SK-N-SH (cell line): ENCODE measurements at regions not wholly inside any gene's neighbourhood (a gene's known extent, or its start where the extent isn't known, plus 50 kb on each side); places are given as distances from the start of the nearest gene placed in this dataset.

ENCODE experiments used
- CTCF ChIA-PET: fragments of 300-600, 350-600 bp; formaldehyde crosslinking; extraction: SDS; loops from one replicate; lab custom pipeline; 2021; lab: Yijun Ruan, JAX
- POLR2A ChIA-PET: fragments of 350-600 bp; sonication (Branson Sonifier 250); formaldehyde crosslinking; extraction: SDS; loops from one replicate; lab custom pipeline; 2020; ENCODE audit warnings: antibody characterized with exemption, inconsistent platforms; lab: Yijun Ruan, JAX
- DNase-seq: peaks from one replicate; pipeline ENCODE4 v3.0.0; 2012
- H2AFZ ChIP-seq: fragments of 200-600 bp; sonication (generic); 2 replicates; pipeline ENCODE4 v1.8.1; 2016; ENCODE audit warnings: antibody characterized with exemption, mild to moderate bottlenecking, low read depth
- H3F3A ChIP-seq: fragments of 200-600 bp; sonication (generic); replicated peaks from 2 replicates; pipeline ENCODE3; 2016; ENCODE audit warnings: antibody characterized with exemption, mild to moderate bottlenecking; ENCODE audit not compliant: insufficient read depth
- H3K27ac ChIP-seq, 2 experiments: fragments of 200-500 bp in 1 of 2; fragments of 200-600 bp in 1 of 2; sonication (Bioruptor generic) in 1 of 2; sonication (generic), shearing (Covaris generic) in 1 of 2; 2 replicates each; pipeline versions ENCODE4 v1.5.1 to v1.6.1; 2014 to 2016; ENCODE audit warnings: low read depth in 2 of 2, inconsistent platforms in 1 of 2, low read length in 1 of 2, mild to moderate bottlenecking in 1 of 2, mixed read lengths in 1 of 2
- H3K27me3 ChIP-seq: fragments of 200-600 bp; sonication (generic), shearing (Covaris generic); 2 replicates; pipeline ENCODE4 v1.6.1; 2016; ENCODE audit warnings: mixed run types; ENCODE audit not compliant: insufficient read depth
- H3K36me3 ChIP-seq, 2 experiments: fragments of 200-500 bp in 1 of 2; fragments of 200-600 bp in 1 of 2; sonication (Bioruptor generic) in 1 of 2; sonication (generic) in 1 of 2; replicated peaks in 1 of 2; 2 replicates each; pipeline versions ENCODE3 to v1.5.1; 2014 to 2016; ENCODE audit warnings: low read length in 1 of 2, mild to moderate bottlenecking in 1 of 2; ENCODE audit not compliant: insufficient read depth in 2 of 2, control insufficient read depth in 1 of 2
- H3K4me1 ChIP-seq, 2 experiments: fragments of 200-500 bp in 1 of 2; fragments of 200-600 bp in 1 of 2; sonication (Bioruptor generic) in 1 of 2; sonication (generic), shearing (Covaris generic) in 1 of 2; 2 replicates each; pipeline versions ENCODE4 v1.5.1 to v1.6.1; 2014 to 2016; ENCODE audit warnings: low read depth in 1 of 2, low read length in 1 of 2, mixed run types in 1 of 2; ENCODE audit not compliant: insufficient read depth in 2 of 2, control insufficient read depth in 1 of 2
- H3K4me2 ChIP-seq: fragments of 200-600 bp; sonication (generic), shearing (Covaris generic); 2 replicates; pipeline ENCODE4 v1.6.1; 2017; ENCODE audit warnings: mixed run types
- H3K4me3 ChIP-seq, 2 experiments: fragments of 200-500 bp in 1 of 2; fragments of 200-600 bp in 1 of 2; sonication (Bioruptor generic) in 1 of 2; sonication (generic), shearing (Covaris generic) in 1 of 2; 2 replicates each; pipeline versions ENCODE4 v1.5.1 to v1.8.1; 2014 to 2016; ENCODE audit warnings: low read depth in 2 of 2, inconsistent platforms in 1 of 2, low read length in 1 of 2, mild to moderate bottlenecking in 1 of 2, mixed read lengths in 1 of 2, moderate library complexity in 1 of 2
- H3K79me2 ChIP-seq: fragments of 200-600 bp; sonication (generic); 2 replicates; pipeline ENCODE4 v1.8.1; 2017; ENCODE audit warnings: mild to moderate bottlenecking; ENCODE audit not compliant: insufficient read depth
- H3K9ac ChIP-seq: fragments of 200-600 bp; sonication (generic); 2 replicates; pipeline ENCODE4 v1.6.1; 2017; ENCODE audit warnings: mixed run types
- H3K9me2 ChIP-seq: fragments of 200-600 bp; sonication (generic); 2 replicates; pipeline ENCODE4 v1.6.1; 2017; ENCODE audit warnings: mixed run types
- H3K9me3 ChIP-seq: fragments of 200-600 bp; sonication (generic); 2 replicates; pipeline ENCODE4 v1.6.1; 2017; ENCODE audit warnings: mixed run types, mild to moderate bottlenecking, moderate library complexity
- H4K20me1 ChIP-seq: fragments of 200-600 bp; sonication (generic); 2 replicates; pipeline ENCODE4 v1.6.1; 2017; ENCODE audit warnings: mild to moderate bottlenecking, mixed run types; ENCODE audit not compliant: insufficient read depth
- CHD2 ChIP-seq: fragments of 150-350 bp; IDR thresholded peaks from 2 replicates; pipeline ENCODE4 v1.6.1; 2018; ENCODE audit warnings: low read length; ENCODE audit not compliant: partially characterized antibody
- EZH2phosphoT487 ChIP-seq: fragments of 200-600 bp; sonication (generic); IDR thresholded peaks from 2 replicates; pipeline ENCODE4 v1.6.1; 2017; ENCODE audit warnings: low read depth, mixed run types, mild to moderate bottlenecking, antibody characterized with exemption, moderate library complexity, borderline replicate concordance
- FOXJ3 ChIP-seq: sonication (generic); formaldehyde crosslinking; IDR thresholded peaks from 2 replicates; pipeline ENCODE4 v1.5.1; 2020; ENCODE audit warnings: mild to moderate bottlenecking, missing genetic modification reagents
- FOXM1 ChIP-seq: IDR thresholded peaks from 2 replicates; pipeline ENCODE4 v1.4.0; 2012; ENCODE audit warnings: low read depth, mild to moderate bottlenecking
- GATA2 ChIP-seq: sonication (generic); formaldehyde crosslinking; IDR thresholded peaks from 2 replicates; pipeline ENCODE4 v1.5.0; 2020; ENCODE audit warnings: mild to moderate bottlenecking, missing genetic modification reagents
- JUND ChIP-seq: IDR thresholded peaks from 2 replicates; pipeline ENCODE4 v1.4.0; 2012
- MXI1 ChIP-seq: IDR thresholded peaks from 2 replicates; pipeline ENCODE4 v1.6.1; 2012; ENCODE audit warnings: mild to moderate bottlenecking, low read depth, low read length, improper control_type of control experiment
- NFIC ChIP-seq: IDR thresholded peaks from 2 replicates; pipeline ENCODE4 v1.4.0; 2012; ENCODE audit warnings: borderline replicate concordance
- NRF1 ChIP-seq: IDR thresholded peaks from 2 replicates; pipeline ENCODE4 v1.6.1; 2012; ENCODE audit warnings: low read depth, mild to moderate bottlenecking, low read length
- POLR2AphosphoS5 ChIP-seq: IDR thresholded peaks from 2 replicates; pipeline ENCODE4 v1.6.1; 2012; ENCODE audit warnings: low read depth, low read length
- RAD21 ChIP-seq: IDR thresholded peaks from 2 replicates; pipeline ENCODE4 v1.6.1; 2012; ENCODE audit warnings: mild to moderate bottlenecking, low read length
- SIN3A ChIP-seq: IDR thresholded peaks from 2 replicates; pipeline ENCODE4 v1.6.1; 2012; ENCODE audit warnings: low read depth, mild to moderate bottlenecking, low read length, moderate library complexity, borderline replicate concordance
- SMC3 ChIP-seq: IDR thresholded peaks from 2 replicates; pipeline ENCODE4 v1.6.1; 2012; ENCODE audit warnings: low read depth, low read length, improper control_type of control experiment
- TAF1 ChIP-seq: IDR thresholded peaks from 2 replicates; pipeline ENCODE4 v1.6.1; 2012; ENCODE audit warnings: low read depth, mild to moderate bottlenecking, low read length, moderate library complexity, borderline replicate concordance
- TF ChIP-seq, protein P1 (sequence below): fragments of 150-350 bp; IDR thresholded peaks from 2 replicates; pipeline ENCODE4 v1.6.1; 2017; ENCODE audit warnings: antibody characterized with exemption, low read length, low read depth, borderline replicate concordance
- TF ChIP-seq, protein P2 (sequence below): IDR thresholded peaks from 2 replicates; pipeline ENCODE4 v1.4.0; 2012; ENCODE audit warnings: low read depth, borderline replicate concordance
- TF ChIP-seq, protein P3 (sequence below): IDR thresholded peaks from 2 replicates; pipeline ENCODE4 v1.6.1; 2012; ENCODE audit warnings: mild to moderate bottlenecking, low read depth, low read length, moderate library complexity
- TF ChIP-seq, protein P4 (sequence below): IDR thresholded peaks from 2 replicates; pipeline ENCODE4 v1.4.0; 2012; ENCODE audit warnings: low read depth
- TF ChIP-seq, protein P5 (sequence below): fragments of 200-600 bp; sonication (generic); IDR thresholded peaks from 2 replicates; pipeline ENCODE4 v1.6.1; 2017; ENCODE audit warnings: antibody characterized with exemption, mild to moderate bottlenecking, moderate library complexity

DNA sequence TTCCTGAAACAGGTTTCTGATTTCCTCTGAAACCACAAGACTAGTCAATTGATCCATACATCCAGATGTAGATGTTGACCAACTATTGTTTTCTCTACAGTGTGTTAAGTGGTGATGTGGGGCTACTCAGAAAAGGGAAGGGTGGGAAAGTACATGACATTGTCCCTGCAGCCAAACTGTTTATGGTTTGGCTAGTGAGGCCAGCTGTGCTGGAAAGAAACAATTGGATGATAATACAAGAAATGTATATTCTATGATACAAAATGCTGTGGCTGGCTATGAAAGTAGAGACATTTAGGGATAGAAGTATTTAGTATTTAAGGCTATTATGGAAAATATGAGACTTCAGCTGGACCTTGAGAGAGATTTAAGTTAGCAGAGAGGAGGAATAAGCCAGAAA lies 244.5 kb downstream of the ADGRL2 start:
- H2AFZ ChIP-seq, result no peak overlapping the region

More for the DNA sequence above, 244.5 kb downstream of the ADGRL2 start:
- H3K4me3 ChIP-seq, result no peak overlapping the region
- no peaks in the 10 kb centered on the region for H3K79me2 ChIP-seq
- H4K20me1 ChIP-seq, result no peaks in the 10 kb centered on the region
- H3K4me2 ChIP-seq, result no peak overlapping the region
- 0 out of 2 replicates have a peak, but pooled peaks cover 4% of the 10 kb centered on the region for H3K27me3 ChIP-seq
- no peaks in the 10 kb centered on the region for H3K9me2 ChIP-seq
- ChIA-PET CTCF (no interaction called here), POLR2A (no interaction called here)
- H3K36me3 ChIP-seq, result no peaks in the 10 kb centered on the region
- H3K9me3 ChIP-seq, result no peaks in the 10 kb centered on the region
- DNase-seq, result no peak
- no peak overlapping the region for H3K27ac ChIP-seq
- H3F3A ChIP-seq, result no peaks in the 10 kb centered on the region
- TF ChIP-seq, protein P1, sequence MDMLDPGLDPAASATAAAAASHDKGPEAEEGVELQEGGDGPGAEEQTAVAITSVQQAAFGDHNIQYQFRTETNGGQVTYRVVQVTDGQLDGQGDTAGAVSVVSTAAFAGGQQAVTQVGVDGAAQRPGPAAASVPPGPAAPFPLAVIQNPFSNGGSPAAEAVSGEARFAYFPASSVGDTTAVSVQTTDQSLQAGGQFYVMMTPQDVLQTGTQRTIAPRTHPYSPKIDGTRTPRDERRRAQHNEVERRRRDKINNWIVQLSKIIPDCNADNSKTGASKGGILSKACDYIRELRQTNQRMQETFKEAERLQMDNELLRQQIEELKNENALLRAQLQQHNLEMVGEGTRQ, result no peak
- TF ChIP-seq FOXM1 (no peak), MXI1 (no peak), NRF1 (no peak), CHD2 (no peak), SMC3 (no peak), TAF1 (no peak), RAD21 (no peak), NFIC (no peak), GATA2 (CRISPR knock-in tag) (no peak), EZH2phosphoT487 (no peak), JUND (no peak), SIN3A (no peak), FOXJ3 (no peak), POLR2AphosphoS5 (no peak)
- TF ChIP-seq, protein P2, sequence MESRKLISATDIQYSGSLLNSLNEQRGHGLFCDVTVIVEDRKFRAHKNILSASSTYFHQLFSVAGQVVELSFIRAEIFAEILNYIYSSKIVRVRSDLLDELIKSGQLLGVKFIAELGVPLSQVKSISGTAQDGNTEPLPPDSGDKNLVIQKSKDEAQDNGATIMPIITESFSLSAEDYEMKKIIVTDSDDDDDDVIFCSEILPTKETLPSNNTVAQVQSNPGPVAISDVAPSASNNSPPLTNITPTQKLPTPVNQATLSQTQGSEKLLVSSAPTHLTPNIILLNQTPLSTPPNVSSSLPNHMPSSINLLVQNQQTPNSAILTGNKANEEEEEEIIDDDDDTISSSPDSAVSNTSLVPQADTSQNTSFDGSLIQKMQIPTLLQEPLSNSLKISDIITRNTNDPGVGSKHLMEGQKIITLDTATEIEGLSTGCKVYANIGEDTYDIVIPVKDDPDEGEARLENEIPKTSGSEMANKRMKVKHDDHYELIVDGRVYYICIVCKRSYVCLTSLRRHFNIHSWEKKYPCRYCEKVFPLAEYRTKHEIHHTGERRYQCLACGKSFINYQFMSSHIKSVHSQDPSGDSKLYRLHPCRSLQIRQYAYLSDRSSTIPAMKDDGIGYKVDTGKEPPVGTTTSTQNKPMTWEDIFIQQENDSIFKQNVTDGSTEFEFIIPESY, result no peak
- TF ChIP-seq, protein P3, sequence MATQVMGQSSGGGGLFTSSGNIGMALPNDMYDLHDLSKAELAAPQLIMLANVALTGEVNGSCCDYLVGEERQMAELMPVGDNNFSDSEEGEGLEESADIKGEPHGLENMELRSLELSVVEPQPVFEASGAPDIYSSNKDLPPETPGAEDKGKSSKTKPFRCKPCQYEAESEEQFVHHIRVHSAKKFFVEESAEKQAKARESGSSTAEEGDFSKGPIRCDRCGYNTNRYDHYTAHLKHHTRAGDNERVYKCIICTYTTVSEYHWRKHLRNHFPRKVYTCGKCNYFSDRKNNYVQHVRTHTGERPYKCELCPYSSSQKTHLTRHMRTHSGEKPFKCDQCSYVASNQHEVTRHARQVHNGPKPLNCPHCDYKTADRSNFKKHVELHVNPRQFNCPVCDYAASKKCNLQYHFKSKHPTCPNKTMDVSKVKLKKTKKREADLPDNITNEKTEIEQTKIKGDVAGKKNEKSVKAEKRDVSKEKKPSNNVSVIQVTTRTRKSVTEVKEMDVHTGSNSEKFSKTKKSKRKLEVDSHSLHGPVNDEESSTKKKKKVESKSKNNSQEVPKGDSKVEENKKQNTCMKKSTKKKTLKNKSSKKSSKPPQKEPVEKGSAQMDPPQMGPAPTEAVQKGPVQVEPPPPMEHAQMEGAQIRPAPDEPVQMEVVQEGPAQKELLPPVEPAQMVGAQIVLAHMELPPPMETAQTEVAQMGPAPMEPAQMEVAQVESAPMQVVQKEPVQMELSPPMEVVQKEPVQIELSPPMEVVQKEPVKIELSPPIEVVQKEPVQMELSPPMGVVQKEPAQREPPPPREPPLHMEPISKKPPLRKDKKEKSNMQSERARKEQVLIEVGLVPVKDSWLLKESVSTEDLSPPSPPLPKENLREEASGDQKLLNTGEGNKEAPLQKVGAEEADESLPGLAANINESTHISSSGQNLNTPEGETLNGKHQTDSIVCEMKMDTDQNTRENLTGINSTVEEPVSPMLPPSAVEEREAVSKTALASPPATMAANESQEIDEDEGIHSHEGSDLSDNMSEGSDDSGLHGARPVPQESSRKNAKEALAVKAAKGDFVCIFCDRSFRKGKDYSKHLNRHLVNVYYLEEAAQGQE, result no peak
- TF ChIP-seq, protein P4, sequence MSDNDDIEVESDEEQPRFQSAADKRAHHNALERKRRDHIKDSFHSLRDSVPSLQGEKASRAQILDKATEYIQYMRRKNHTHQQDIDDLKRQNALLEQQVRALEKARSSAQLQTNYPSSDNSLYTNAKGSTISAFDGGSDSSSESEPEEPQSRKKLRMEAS, result no peak
- TF ChIP-seq, protein P5, sequence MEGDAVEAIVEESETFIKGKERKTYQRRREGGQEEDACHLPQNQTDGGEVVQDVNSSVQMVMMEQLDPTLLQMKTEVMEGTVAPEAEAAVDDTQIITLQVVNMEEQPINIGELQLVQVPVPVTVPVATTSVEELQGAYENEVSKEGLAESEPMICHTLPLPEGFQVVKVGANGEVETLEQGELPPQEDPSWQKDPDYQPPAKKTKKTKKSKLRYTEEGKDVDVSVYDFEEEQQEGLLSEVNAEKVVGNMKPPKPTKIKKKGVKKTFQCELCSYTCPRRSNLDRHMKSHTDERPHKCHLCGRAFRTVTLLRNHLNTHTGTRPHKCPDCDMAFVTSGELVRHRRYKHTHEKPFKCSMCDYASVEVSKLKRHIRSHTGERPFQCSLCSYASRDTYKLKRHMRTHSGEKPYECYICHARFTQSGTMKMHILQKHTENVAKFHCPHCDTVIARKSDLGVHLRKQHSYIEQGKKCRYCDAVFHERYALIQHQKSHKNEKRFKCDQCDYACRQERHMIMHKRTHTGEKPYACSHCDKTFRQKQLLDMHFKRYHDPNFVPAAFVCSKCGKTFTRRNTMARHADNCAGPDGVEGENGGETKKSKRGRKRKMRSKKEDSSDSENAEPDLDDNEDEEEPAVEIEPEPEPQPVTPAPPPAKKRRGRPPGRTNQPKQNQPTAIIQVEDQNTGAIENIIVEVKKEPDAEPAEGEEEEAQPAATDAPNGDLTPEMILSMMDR, result no peak
- no peaks in the 10 kb centered on the region for H3K4me1 ChIP-seq
- no peak overlapping the region for H3K9ac ChIP-seq
